Panc1 (cell line): ENCODE measurements at regions not wholly inside any gene's neighbourhood (a gene's known extent, or its start where the extent isn't known, plus 50 kb on each side); places are given as distances from the start of the nearest gene placed in this dataset.

Experiments used
- ATAC-seq: fragments of 200-7000 bp; cut with Tn5 transposase; 2 replicates; pipeline ENCODE4 v1.9.1; 2020; ENCODE audit warnings: mild to moderate bottlenecking, moderate library complexity
- BruUV-seq: library from RNA; stranded (reverse); fragments of 400-500 nt; replicated peaks from 2 replicates; lab custom pipeline; 2021; lab: Mats Ljungman, UMichigan
- CTCF ChIA-PET: fragments of 300-600 bp; sonication (Branson Sonifier 250); formaldehyde crosslinking; loops from one replicate; lab custom pipeline; 2022; ENCODE audit warnings: antibody characterized with exemption; lab: Charles Lee
- POLR2A ChIA-PET: fragments of 300-600 bp; sonication (Branson Sonifier 250); formaldehyde crosslinking; loops from one replicate; lab custom pipeline; 2022; ENCODE audit warnings: antibody characterized with exemption; lab: Charles Lee
- DNase-seq: peaks from one replicate; pipeline ENCODE4 v3.0.0-alpha.2; 2010; ENCODE audit warnings: low read depth, low spot score
- H3K27ac ChIP-seq: 2 replicates; pipeline ENCODE4 v1.5.1; 2011; ENCODE audit warnings: mild to moderate bottlenecking, low read length, inconsistent platforms
- H3K27me3 ChIP-seq: fragments of 200-500 bp; sonication (Bioruptor generic); 2 replicates; pipeline ENCODE4 v1.6.0; 2014; ENCODE audit warnings: low read length, inconsistent platforms; ENCODE audit not compliant: control insufficient read depth, insufficient read depth
- H3K36me3 ChIP-seq: fragments of 200-500 bp; sonication (Bioruptor generic); 2 replicates; pipeline ENCODE4 v1.5.1; 2014; ENCODE audit warnings: inconsistent platforms, mild to moderate bottlenecking, low read length, moderate library complexity; ENCODE audit not compliant: control insufficient read depth, insufficient read depth
- H3K4me1 ChIP-seq: 2 replicates; pipeline ENCODE4 v1.5.1; 2011; ENCODE audit warnings: inconsistent platforms, mild to moderate bottlenecking, low read length, moderate library complexity; ENCODE audit not compliant: control insufficient read depth, insufficient read depth
- H3K4me3 ChIP-seq, 2 experiments: 2 replicates each; pipeline ENCODE4 v1.5.1; 2011 to 2012; ENCODE audit warnings: low read depth in 2 of 2, low read length in 2 of 2, mild to moderate bottlenecking in 2 of 2, inconsistent platforms in 1 of 2, moderate library complexity in 1 of 2
- H3K9me3 ChIP-seq: fragments of 200-500 bp; sonication (Bioruptor generic); 2 replicates; pipeline ENCODE4 v1.5.1; 2014; ENCODE audit warnings: low read depth, mild to moderate bottlenecking, inconsistent platforms, low read length, moderate library complexity; ENCODE audit not compliant: control insufficient read depth, insufficient read depth
- POLR2AphosphoS5 ChIP-seq: IDR thresholded peaks from 2 replicates; pipeline ENCODE4 v1.6.1; 2012; ENCODE audit warnings: mild to moderate bottlenecking, low read depth, low read length, moderate library complexity
- SIN3A ChIP-seq: IDR thresholded peaks from 2 replicates; pipeline ENCODE4 v1.6.1; 2012; ENCODE audit warnings: low read depth, mild to moderate bottlenecking, low read length, moderate library complexity, borderline replicate concordance; ENCODE audit not compliant: insufficient read depth
- TCF7L2 ChIP-seq: IDR thresholded peaks from 2 replicates; pipeline ENCODE4 v1.6.1; 2011; ENCODE audit warnings: mild to moderate bottlenecking, low read depth, low read length, inconsistent platforms
- in situ Hi-C: cut with HindIII; loops from 2 replicates; pipeline ENCODE4 v1.10.0; 2016; ENCODE audit warnings: low sequenced_read_pairs, low pct_unique_long_range_greater_than_20kb
- intact Hi-C: fragments of 100-400 bp; cut with micrococcal nuclease; formaldehyde crosslinking; loops from one replicate; pipeline ENCODE4 v1.10.0; 2022; ENCODE audit not compliant: unreplicated experiment
- TF ChIP-seq, protein P1 (sequence below): fragments of 450-650 bp; IDR thresholded peaks from 2 replicates; pipeline ENCODE4 v1.5.1; 2017; ENCODE audit warnings: mild to moderate bottlenecking
- TF ChIP-seq, protein P2 (sequence below), 2 experiments: IDR thresholded peaks; 2 replicates each; pipeline ENCODE4 v1.6.1; 2011 to 2012; ENCODE audit warnings: low read depth in 2 of 2, control low read depth in 1 of 2, low read length in 1 of 2, mild to moderate bottlenecking in 1 of 2, moderate library complexity in 1 of 2; ENCODE audit not compliant: insufficient read depth in 1 of 2

DNA sequence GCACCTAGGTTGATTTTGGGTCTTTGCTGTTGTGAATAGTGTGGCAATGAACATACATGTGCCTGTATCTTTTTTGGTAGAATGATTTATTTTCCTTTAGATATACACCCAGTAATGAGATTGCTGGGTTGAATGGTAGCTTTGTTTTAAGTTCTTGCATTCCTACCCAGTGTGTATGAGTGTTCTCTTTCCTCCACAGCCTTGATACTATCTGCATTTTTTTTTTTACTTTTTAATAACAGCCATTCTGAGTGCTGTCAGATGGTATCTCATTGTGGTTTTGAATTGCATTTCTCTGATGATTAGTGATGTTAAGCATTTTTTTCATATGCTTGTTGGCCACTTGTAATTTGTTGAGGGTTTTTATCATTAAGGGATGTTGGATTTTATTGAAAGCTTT is 351.8 kb upstream of the GNPDA2 start:
- CTCF ChIA-PET: no interaction called here
- ATAC-seq: no peak
- no peaks in the 10 kb centered on the region for H3K27me3 ChIP-seq
- POLR2A ChIA-PET: no interaction called here
- H3K27ac ChIP-seq: no peak overlapping the region
- no peak overlapping the region for H3K4me3 ChIP-seq
- BruUV-seq: no TSS peak
- TF ChIP-seq POLR2AphosphoS5 (no peak), SIN3A (no peak), TCF7L2 (no peak)
- TF ChIP-seq, protein P1, sequence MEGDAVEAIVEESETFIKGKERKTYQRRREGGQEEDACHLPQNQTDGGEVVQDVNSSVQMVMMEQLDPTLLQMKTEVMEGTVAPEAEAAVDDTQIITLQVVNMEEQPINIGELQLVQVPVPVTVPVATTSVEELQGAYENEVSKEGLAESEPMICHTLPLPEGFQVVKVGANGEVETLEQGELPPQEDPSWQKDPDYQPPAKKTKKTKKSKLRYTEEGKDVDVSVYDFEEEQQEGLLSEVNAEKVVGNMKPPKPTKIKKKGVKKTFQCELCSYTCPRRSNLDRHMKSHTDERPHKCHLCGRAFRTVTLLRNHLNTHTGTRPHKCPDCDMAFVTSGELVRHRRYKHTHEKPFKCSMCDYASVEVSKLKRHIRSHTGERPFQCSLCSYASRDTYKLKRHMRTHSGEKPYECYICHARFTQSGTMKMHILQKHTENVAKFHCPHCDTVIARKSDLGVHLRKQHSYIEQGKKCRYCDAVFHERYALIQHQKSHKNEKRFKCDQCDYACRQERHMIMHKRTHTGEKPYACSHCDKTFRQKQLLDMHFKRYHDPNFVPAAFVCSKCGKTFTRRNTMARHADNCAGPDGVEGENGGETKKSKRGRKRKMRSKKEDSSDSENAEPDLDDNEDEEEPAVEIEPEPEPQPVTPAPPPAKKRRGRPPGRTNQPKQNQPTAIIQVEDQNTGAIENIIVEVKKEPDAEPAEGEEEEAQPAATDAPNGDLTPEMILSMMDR: no peak
- TF ChIP-seq, protein P2, sequence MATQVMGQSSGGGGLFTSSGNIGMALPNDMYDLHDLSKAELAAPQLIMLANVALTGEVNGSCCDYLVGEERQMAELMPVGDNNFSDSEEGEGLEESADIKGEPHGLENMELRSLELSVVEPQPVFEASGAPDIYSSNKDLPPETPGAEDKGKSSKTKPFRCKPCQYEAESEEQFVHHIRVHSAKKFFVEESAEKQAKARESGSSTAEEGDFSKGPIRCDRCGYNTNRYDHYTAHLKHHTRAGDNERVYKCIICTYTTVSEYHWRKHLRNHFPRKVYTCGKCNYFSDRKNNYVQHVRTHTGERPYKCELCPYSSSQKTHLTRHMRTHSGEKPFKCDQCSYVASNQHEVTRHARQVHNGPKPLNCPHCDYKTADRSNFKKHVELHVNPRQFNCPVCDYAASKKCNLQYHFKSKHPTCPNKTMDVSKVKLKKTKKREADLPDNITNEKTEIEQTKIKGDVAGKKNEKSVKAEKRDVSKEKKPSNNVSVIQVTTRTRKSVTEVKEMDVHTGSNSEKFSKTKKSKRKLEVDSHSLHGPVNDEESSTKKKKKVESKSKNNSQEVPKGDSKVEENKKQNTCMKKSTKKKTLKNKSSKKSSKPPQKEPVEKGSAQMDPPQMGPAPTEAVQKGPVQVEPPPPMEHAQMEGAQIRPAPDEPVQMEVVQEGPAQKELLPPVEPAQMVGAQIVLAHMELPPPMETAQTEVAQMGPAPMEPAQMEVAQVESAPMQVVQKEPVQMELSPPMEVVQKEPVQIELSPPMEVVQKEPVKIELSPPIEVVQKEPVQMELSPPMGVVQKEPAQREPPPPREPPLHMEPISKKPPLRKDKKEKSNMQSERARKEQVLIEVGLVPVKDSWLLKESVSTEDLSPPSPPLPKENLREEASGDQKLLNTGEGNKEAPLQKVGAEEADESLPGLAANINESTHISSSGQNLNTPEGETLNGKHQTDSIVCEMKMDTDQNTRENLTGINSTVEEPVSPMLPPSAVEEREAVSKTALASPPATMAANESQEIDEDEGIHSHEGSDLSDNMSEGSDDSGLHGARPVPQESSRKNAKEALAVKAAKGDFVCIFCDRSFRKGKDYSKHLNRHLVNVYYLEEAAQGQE (IDR thresholded peaks at IDR 0.05; ENCODE audit: insufficient read depth in 1 of 2, low read depth in 2 of 2, low read length in 1 of 2): no peak
- no peak for DNase-seq
- H3K36me3 ChIP-seq: no peaks in the 10 kb centered on the region
- H3K9me3 ChIP-seq: no peaks in the 10 kb centered on the region
- intact Hi-C loops: no loop called here
- H3K4me1 ChIP-seq: no peaks in the 10 kb centered on the region
- in situ Hi-C loops: no loop called here

DNA sequence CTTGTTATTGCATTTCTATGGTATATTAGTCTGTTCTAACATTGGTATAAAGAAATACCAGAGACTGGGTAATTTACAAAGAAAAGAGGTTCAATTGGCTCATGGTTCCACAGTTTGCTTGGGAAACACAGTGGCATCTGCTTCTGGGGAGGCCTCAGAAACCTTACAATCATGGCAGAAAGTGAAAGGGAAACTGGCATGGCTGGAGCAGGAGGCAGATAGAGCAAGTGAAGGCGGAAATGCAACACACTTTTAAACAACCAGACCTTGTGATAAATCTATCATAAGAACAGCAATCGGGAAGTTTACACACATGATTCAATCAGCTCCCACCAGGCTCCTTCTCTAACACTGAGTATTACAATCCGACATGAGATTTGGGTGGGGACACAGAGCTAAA is 346.6 kb upstream of the GNPDA2 start:
- intact Hi-C loops (no loop called here), in situ Hi-C loops (no loop called here)
- Histone ChIP-seq H3K4me3 (no peak overlapping the region), H3K27me3 (no peaks in the 10 kb centered on the region), H3K9me3 (no peaks in the 10 kb centered on the region), H3K4me1 (no peaks in the 10 kb centered on the region), H3K36me3 (no peaks in the 10 kb centered on the region), H3K27ac (no peak overlapping the region)
- ChIA-PET POLR2A (no interaction called here), CTCF (no interaction called here)
- no TSS peak for BruUV-seq
- no peak for ATAC-seq
- no peak for TF ChIP-seq POLR2AphosphoS5
- no peak for TF ChIP-seq TCF7L2
- no peak for TF ChIP-seq SIN3A
- TF ChIP-seq, protein P1: no peak
- TF ChIP-seq, protein P2 (IDR thresholded peaks at IDR 0.05; ENCODE audit: insufficient read depth in 1 of 2, low read depth in 2 of 2, low read length in 1 of 2): no peak
- DNase-seq: no peak
